ENCODE measurements at regions not wholly inside any gene's neighbourhood (a gene's known extent, or its start where the extent isn't known, plus 50 kb on each side); places are given as distances from the start of the nearest gene placed in this dataset.

- H3K9me3 Mint-ChIP-seq = peaks cover 57% of the 10 kb centered on the region
- peaks cover 3% of the 10 kb centered on the region for H3K27me3 Mint-ChIP-seq (ENCODE audit: low read depth)
- no peak for TF ChIP-seq HMGA2 (CRISPR knock-in tag; IDR thresholded peaks at IDR 0.05)
- TF ChIP-seq ZSCAN18 (CRISPR knock-in tag; IDR thresholded peaks at IDR 0.05) = no peak
- no peak for TF ChIP-seq NFE2L1 (CRISPR knock-in tag; IDR thresholded peaks at IDR 0.05)
- no peak for TF ChIP-seq GABPB1 (CRISPR knock-in tag; IDR thresholded peaks at IDR 0.05)
- TF ChIP-seq IRF1 (CRISPR knock-in tag; IDR thresholded peaks at IDR 0.05) = no peak
- no peak for TF ChIP-seq AFF4 (CRISPR knock-in tag; IDR thresholded peaks at IDR 0.05; ENCODE audit: borderline replicate concordance)
- no peak for TF ChIP-seq E2F5 (CRISPR knock-in tag; IDR thresholded peaks at IDR 0.05)
- TF ChIP-seq JAZF1 (CRISPR knock-in tag; IDR thresholded peaks at IDR 0.05) = no peak
- TF ChIP-seq ZNF671 (CRISPR knock-in tag; IDR thresholded peaks at IDR 0.05) = no peak
- no peak for TF ChIP-seq ZNF512 (CRISPR knock-in tag; IDR thresholded peaks at IDR 0.05; ENCODE audit: borderline replicate concordance)
- no peak for TF ChIP-seq PRDM15 (CRISPR knock-in tag; IDR thresholded peaks at IDR 0.05)
- no peak for TF ChIP-seq TP53 (CRISPR knock-in tag; IDR thresholded peaks at IDR 0.05)
- no peak for TF ChIP-seq E2F4 (CRISPR knock-in tag; IDR thresholded peaks at IDR 0.05; ENCODE audit: borderline replicate concordance, low read depth)
- no peak for TF ChIP-seq SMAD4 (CRISPR knock-in tag; IDR thresholded peaks at IDR 0.05)
- TF ChIP-seq SOX15 (CRISPR knock-in tag; IDR thresholded peaks at IDR 0.05) = no peak
- TF ChIP-seq FOXP1 (CRISPR knock-in tag; IDR thresholded peaks at IDR 0.05; ENCODE audit: borderline replicate concordance) = no peak
- TF ChIP-seq MXD4 (CRISPR knock-in tag; IDR thresholded peaks at IDR 0.05; ENCODE audit: borderline replicate concordance) = no peak
- TF ChIP-seq ZBTB21 (CRISPR knock-in tag; IDR thresholded peaks at IDR 0.05; ENCODE audit: borderline replicate concordance) = no peak
- TF ChIP-seq IRF2 (CRISPR knock-in tag; IDR thresholded peaks at IDR 0.05; ENCODE audit: borderline replicate concordance, low read depth) = no peak
- DNase-seq (ENCODE audit: low spot score) = no peak
- no peak for ATAC-seq
- ChIA-PET POLR2A (no interaction called here), CTCF (no interaction called here)
- H3K4me1 Mint-ChIP-seq = no peaks in the 10 kb centered on the region
- H3K36me3 Mint-ChIP-seq = peaks cover 45% of the 10 kb centered on the region
- H3K27ac Mint-ChIP-seq = no peak overlapping the region
- H3K4me3 Mint-ChIP-seq = no peak overlapping the region
Measured at GRCh38 chr11:38935941-38936340, 2337.9 kb upstream of the RAG2 start.

Measured in WTC11 (cell line).